Effector memory CD8-positive, alpha-beta T cell (primary cell): ENCODE measurements at regions not wholly inside any gene's neighbourhood (a gene's known extent, or its start where the extent isn't known, plus 50 kb on each side); places are given as distances from the start of the nearest gene placed in this dataset.
"Not testable (repeated sequence)": the region's sequence is repeated elsewhere in the genome, so short reads cannot be mapped to it uniquely, and the experiment has no call there.

ENCODE experiments used
- ATAC-seq: fragments of 150-1000 bp; cut with Tn5 transposase; replicated peaks from 2 replicates; pipeline ENCODE4 v1.10.0; 2021; ENCODE audit warnings: mild to moderate bottlenecking, moderate library complexity
- DNase-seq, 3 experiments: peaks; one replicate each; pipeline ENCODE4 v3.0.0; 2021
- H3K27ac Mint-ChIP-seq, 2 donors: one replicate each; pipeline ENCODE4 v1.8.0; 2022; ENCODE audit warnings: mild to moderate bottlenecking in 2 of 2, mixed read lengths in 2 of 2, moderate library complexity in 2 of 2
- H3K27me3 Mint-ChIP-seq, 2 donors: one replicate each; pipeline ENCODE4 v1.8.0; 2022; ENCODE audit warnings: mixed read lengths in 2 of 2
- H3K36me3 Mint-ChIP-seq: one replicate; pipeline ENCODE4 v1.8.0; 2022; ENCODE audit warnings: mild to moderate bottlenecking, moderate library complexity, mixed read lengths; ENCODE audit not compliant: insufficient read depth
- H3K4me1 Mint-ChIP-seq, 2 donors: one replicate each; pipeline ENCODE4 v1.8.0; 2022; ENCODE audit warnings: low read depth in 2 of 2, mixed read lengths in 2 of 2
- H3K4me3 Mint-ChIP-seq, 2 donors: one replicate each; pipeline ENCODE4 v1.8.0; 2022; ENCODE audit warnings: mild to moderate bottlenecking in 2 of 2, mixed read lengths in 2 of 2, moderate library complexity in 2 of 2
- H3K9me3 Mint-ChIP-seq, 2 donors: one replicate each; pipeline ENCODE4 v1.8.0; 2022; ENCODE audit warnings: mixed read lengths in 2 of 2

DNA sequence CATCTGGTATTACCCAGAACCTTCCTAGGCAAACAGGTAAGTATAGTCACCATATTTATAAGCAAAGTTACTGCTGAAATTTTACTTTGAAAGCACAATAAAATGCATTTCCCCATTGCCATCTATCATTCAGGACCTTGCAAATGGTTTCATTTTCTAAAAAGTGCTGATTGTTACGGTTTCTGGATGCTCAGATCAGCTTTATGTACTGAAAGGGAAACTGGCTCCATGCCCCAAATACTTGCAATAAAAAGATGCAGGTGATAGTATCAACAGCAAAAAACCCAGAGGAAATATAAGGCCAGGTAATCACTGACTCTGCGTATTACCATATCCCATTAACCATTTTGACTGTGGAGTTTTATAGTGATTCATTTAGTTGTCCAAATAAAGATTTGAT, 1150.7 kb upstream of the CRIM1 start:
- Mint-ChIP-seq H3K9me3 (peaks cover 0 to 8% of the 10 kb centered on the region in 2 donors), H3K4me3 (no peak overlapping the region), H3K4me1 (no peaks in the 10 kb centered on the region), H3K27me3 (no peaks in the 10 kb centered on the region), H3K36me3 (no peaks in the 10 kb centered on the region), H3K27ac (no peak overlapping the region)
- DNase-seq (no peak), ATAC-seq (no peak)

DNA sequence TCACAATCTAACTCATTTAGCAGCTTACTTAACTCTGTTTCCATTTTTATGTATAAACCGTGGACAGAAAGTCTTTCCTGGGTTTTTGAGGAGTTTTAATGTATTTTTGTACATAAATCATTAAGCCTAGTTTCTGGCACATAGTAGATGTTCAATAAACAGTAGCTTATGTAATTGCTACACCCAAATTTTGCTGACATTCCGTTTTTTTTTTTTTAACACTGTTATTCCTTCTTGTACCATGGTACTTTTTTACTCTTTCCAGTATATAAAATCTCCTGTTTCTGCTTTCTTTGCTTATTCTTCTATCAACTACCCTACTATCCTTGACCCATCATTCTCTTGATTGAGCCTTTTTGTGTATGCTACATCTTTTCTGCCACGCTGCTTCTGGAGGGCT, 1151.3 kb upstream of the CRIM1 start:
- Mint-ChIP-seq H3K27me3 (no peaks in the 10 kb centered on the region), H3K36me3 (no peaks in the 10 kb centered on the region), H3K27ac (no peak overlapping the region), H3K4me1 (no peaks in the 10 kb centered on the region), H3K4me3 (no peak overlapping the region), H3K9me3 (peaks cover 5 to 8% of the 10 kb centered on the region in 2 donors)
- ATAC-seq = no peak
- no peak for DNase-seq

DNA sequence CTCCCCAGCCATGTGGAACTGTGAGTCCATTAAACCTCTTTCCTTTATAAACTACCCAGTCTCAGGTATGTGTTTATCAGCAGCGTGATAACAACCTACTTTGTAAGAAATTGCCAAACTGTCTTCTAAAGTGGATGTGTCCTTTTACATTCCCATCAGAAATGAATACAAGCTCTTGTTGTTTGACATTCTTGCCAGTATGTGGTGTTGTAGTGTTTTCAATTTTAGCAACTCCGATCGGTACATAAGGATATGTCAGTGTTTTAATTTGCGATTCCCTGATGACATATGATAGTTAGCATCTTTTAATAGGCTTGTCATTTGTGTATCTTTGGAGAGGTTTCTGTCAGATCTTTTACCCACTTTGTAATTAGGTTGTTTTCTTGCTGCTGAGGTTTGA, 1156.3 kb upstream of the CRIM1 start:
- no peaks in the 10 kb centered on the region for H3K4me1 Mint-ChIP-seq
- H3K9me3 Mint-ChIP-seq = peaks cover 5 to 11% of the 10 kb centered on the region in 2 donors
- no peak for ATAC-seq
- no peaks in the 10 kb centered on the region for H3K36me3 Mint-ChIP-seq
- no peak overlapping the region for H3K27ac Mint-ChIP-seq
- no peak for DNase-seq
- H3K4me3 Mint-ChIP-seq = no peak overlapping the region
- H3K27me3 Mint-ChIP-seq = no peaks in the 10 kb centered on the region

DNA sequence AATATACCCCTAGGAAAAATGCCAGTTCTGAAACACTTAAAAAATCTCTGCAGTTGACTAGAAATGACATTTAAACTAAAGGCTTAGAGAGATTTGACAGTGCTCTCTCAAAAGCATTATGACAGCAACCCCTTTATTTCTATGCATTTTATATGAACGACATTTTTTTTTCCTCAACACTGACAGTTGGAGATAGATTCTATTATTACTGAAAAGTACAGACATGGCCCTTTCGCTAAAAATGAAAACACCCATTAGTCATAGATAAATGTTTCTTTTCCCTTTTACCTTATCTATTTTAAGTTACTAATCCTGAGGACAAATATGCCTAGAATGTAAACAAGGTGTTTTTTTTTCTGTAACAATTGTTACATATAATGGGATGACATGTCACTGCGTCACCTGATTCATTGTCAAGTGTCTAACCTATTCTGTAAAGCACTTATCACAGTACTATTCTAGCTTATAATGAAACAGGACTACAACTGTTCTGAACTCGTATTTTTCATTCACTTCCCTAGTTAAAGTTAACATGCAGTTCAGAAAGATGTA, 1169.6 kb upstream of the CRIM1 start:
- H3K9me3 Mint-ChIP-seq = peaks cover 0 to 8% of the 10 kb centered on the region in 2 donors
- H3K27me3 Mint-ChIP-seq = no peaks in the 10 kb centered on the region
- H3K4me3 Mint-ChIP-seq = no peak overlapping the region
- H3K27ac Mint-ChIP-seq = no peak overlapping the region
- H3K4me1 Mint-ChIP-seq = no peaks in the 10 kb centered on the region
- no peaks in the 10 kb centered on the region for H3K36me3 Mint-ChIP-seq
- DNase-seq (no peak), ATAC-seq (no peak)

DNA sequence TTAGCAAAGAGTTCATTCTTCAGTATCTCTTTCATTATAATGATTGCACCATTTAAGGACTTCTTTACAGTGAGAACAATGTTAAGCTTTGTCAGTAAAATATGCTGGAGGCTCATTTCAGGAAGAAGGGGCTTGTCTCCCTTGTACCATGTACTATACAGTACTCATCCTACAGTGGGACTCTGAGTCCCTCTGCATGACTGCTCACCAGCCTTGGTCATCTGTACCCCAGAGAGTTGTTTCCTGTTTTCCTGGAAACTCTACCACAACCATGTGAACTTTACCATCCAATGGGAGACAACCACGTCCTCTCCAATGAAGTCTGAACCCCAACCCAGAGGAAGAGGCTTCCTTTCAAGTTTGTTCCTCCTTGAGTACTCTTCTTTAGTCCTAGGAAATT, 1171.1 kb upstream of the CRIM1 start:
- H3K9me3 Mint-ChIP-seq = peaks cover 0 to 5% of the 10 kb centered on the region in 2 donors
- H3K27ac Mint-ChIP-seq = no peak overlapping the region
- DNase-seq = no peak
- no peaks in the 10 kb centered on the region for H3K27me3 Mint-ChIP-seq
- H3K4me3 Mint-ChIP-seq = no peak overlapping the region
- H3K36me3 Mint-ChIP-seq = no peaks in the 10 kb centered on the region
- ATAC-seq = no peak
- no peaks in the 10 kb centered on the region for H3K4me1 Mint-ChIP-seq

DNA sequence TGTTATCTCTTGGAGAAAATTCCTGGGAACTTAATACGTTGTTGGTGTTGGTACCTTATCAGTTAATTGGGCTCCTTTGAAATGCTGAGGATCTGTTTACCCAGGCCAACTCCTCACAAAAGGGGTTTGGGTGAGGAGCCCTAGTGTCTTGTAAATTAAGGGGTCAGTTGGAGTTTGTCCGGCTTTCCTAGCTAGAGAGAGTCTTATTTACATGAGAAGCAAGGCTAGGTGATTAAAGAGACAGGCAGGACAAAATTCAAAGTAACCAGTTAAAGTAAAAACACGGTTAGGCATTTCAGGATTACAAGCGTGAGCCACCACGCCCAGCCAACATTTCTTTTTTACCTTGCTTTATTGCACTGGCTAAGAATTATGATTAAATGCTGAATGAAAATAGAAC, 1178.9 kb upstream of the CRIM1 start:
- not testable (repeated sequence) for ATAC-seq, H3K4me1 Mint-ChIP-seq, H3K36me3 Mint-ChIP-seq, H3K9me3 Mint-ChIP-seq, H3K27ac Mint-ChIP-seq, H3K27me3 Mint-ChIP-seq, H3K4me3 Mint-ChIP-seq, DNase-seq

DNA sequence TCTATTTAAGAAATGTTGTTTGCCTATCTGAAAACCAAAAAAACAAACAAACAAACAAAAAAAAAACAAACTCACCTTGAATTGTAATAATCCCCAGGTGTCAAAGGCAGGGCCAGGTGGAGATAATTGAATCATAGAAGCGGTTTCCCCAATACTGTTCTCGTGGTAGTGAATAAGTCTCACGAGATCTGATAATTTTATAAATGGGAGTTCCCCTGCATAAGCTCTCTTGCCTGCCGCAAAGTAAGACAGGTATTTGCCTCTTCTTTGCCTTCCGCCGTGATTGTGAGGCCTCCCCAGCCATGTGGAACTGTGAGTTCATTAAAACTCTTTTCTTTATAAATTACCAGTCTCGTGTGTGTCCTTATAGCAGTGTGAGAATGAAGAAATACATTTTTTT, 1180.7 kb upstream of the CRIM1 start:
- Mint-ChIP-seq H3K4me3 (no peak overlapping the region), H3K36me3 (no peaks in the 10 kb centered on the region), H3K27me3 (no peaks in the 10 kb centered on the region), H3K4me1 (no peaks in the 10 kb centered on the region), H3K27ac (no peak overlapping the region), H3K9me3 (peaks cover 0 to 7% of the 10 kb centered on the region in 2 donors)
- DNase-seq (no peak), ATAC-seq (no peak)

DNA sequence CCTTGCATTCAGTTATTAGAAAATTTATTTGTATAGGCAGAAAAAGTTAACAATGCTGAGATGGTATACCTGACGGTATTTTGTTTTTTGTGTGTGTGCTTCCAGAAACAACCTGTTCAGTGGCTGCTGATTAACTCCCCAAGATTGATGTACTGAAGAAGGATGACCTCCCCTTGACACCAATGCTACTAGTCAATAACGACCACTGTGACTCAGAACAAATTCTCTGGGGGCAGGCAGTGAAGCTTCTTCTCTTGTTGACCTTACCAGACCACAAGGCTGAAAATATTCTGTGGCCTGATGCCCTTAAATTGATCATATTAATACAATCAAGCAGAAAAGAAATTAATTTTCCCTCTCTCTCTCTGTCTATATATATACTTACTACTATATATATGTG, 1182.9 kb upstream of the CRIM1 start:
- H3K9me3 Mint-ChIP-seq = no peaks in the 10 kb centered on the region
- no peaks in the 10 kb centered on the region for H3K36me3 Mint-ChIP-seq
- no peak overlapping the region for H3K27ac Mint-ChIP-seq
- no peak overlapping the region for H3K4me3 Mint-ChIP-seq
- H3K27me3 Mint-ChIP-seq = no peaks in the 10 kb centered on the region
- DNase-seq = no peak
- ATAC-seq = no peak
- H3K4me1 Mint-ChIP-seq = no peaks in the 10 kb centered on the region

DNA sequence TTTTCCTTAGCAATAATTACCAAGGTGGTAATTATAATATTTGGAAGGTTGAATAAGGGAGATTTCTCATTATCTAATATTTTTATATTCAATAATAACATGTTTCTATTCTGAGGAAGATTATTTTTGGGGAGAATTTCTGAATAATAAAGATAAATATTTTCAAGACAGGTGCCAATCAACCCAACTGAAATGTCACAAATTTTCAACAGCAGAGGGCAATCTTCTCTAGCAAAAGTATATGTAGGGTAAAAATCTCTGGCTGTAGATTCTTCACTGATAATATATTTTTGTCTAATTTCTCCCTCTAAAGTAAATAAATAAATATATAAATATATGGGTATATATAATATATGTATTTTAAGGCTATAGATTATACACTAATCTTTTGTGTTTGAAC, 1187.2 kb upstream of the CRIM1 start:
- H3K9me3 Mint-ChIP-seq = no peaks in the 10 kb centered on the region
- DNase-seq = no peak
- no peak overlapping the region for H3K4me3 Mint-ChIP-seq
- no peaks in the 10 kb centered on the region for H3K27me3 Mint-ChIP-seq
- no peaks in the 10 kb centered on the region for H3K36me3 Mint-ChIP-seq
- H3K4me1 Mint-ChIP-seq = no peaks in the 10 kb centered on the region
- ATAC-seq = no peak
- H3K27ac Mint-ChIP-seq = no peak overlapping the region

DNA sequence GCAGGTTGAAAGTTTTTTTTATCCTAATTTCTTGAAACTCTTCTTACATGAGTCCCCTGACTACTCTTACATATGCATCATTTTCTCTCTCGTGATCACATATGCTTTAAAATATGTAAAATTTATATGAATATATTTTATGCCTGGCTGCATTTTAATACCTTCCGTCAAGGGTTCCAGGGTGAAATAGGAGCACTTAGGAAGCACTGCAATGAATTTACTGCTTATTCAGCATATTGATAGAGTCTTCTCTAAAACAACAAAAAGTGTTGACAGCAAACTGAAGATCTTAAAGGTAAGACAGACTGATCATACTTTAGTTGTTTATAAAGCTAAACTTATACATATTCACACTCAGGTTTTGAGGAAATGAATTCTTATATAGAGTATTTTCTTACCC, 1191.6 kb upstream of the CRIM1 start:
- H3K27ac Mint-ChIP-seq = no peak overlapping the region
- H3K27me3 Mint-ChIP-seq = no peaks in the 10 kb centered on the region
- DNase-seq = no peak
- H3K4me1 Mint-ChIP-seq = no peaks in the 10 kb centered on the region
- no peaks in the 10 kb centered on the region for H3K36me3 Mint-ChIP-seq
- no peak for ATAC-seq
- H3K4me3 Mint-ChIP-seq = no peak overlapping the region
- H3K9me3 Mint-ChIP-seq = peaks cover 0 to 8% of the 10 kb centered on the region in 2 donors

DNA sequence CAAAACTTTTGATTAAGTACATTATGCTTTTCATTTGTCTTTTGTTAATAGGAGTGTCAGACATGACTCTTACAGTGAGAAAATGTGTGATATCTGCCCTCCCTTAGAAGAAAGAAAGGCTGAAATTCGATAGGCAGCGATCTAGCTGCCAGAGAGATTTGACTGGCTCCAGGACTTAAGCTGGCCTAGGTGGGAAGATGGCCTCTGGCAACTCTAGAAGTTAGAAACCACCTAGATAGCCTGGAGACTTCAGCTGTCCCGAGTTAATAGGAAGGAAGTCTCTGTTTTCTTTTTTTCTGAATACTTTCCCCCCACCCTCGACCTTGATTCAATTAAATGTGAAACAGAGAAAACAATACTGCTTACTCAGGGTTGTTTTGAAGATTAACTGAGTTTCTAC, 1194.7 kb upstream of the CRIM1 start:
- Mint-ChIP-seq H3K4me3 (no peak overlapping the region), H3K9me3 (peaks cover 0 to 8% of the 10 kb centered on the region in 2 donors), H3K4me1 (no peaks in the 10 kb centered on the region), H3K27ac (no peak overlapping the region), H3K36me3 (no peaks in the 10 kb centered on the region), H3K27me3 (no peaks in the 10 kb centered on the region)
- ATAC-seq = no peak
- DNase-seq = no peak

DNA sequence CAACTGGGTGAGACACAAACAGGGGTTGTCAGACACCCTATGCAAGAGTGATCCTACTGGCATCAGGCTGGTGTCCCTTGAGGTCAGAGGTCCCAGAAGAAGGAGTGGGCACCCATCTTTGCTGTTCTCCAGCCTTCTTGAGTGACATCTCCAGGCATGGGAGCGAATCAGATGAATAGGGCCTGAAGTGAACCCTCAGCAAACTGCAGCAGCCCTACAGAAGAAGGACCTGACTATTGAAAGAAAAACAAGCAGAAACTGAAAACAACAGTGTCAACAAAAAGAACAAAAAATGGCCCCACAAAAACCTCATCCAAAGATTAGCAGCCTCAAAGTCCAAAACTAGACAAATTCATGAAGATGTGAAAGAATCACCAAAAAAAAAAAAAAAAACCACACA, 1229.7 kb upstream of the CRIM1 start:
- no peak for DNase-seq
- Mint-ChIP-seq H3K4me1 (no peaks in the 10 kb centered on the region), H3K36me3 (peaks cover 3% of the 10 kb centered on the region), H3K27me3 (no peaks in the 10 kb centered on the region), H3K4me3 (no peak overlapping the region), H3K9me3 (peaks cover 9 to 22% of the 10 kb centered on the region in 2 donors), H3K27ac (no peak overlapping the region)
- ATAC-seq = no peak

DNA sequence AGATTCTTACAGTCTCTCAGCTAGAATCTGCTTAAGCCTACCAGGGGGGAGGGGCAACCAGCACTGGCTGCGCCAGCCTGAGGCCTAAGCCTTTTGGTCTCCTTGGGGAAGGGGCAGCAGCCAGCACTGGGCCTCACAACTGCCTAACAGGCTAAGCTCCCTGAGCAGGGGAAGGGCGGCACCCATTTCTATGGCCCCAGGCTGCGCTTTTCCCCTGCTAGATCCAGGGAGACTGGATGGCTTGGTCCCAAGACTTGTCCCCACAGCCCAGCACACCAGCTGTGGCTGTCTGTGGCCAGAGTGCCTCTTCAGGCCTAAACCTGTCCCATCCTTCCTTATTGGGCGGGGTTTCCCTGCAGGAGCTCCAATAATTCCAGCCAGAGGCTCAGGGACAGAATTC, 1230.3 kb upstream of the CRIM1 start:
- Mint-ChIP-seq H3K4me3 (no peak overlapping the region), H3K4me1 (no peaks in the 10 kb centered on the region), H3K9me3 (peaks cover 9 to 22% of the 10 kb centered on the region in 2 donors), H3K36me3 (peaks cover 3% of the 10 kb centered on the region), H3K27me3 (no peaks in the 10 kb centered on the region), H3K27ac (no peak overlapping the region)
- ATAC-seq (no peak), DNase-seq (no peak)

DNA sequence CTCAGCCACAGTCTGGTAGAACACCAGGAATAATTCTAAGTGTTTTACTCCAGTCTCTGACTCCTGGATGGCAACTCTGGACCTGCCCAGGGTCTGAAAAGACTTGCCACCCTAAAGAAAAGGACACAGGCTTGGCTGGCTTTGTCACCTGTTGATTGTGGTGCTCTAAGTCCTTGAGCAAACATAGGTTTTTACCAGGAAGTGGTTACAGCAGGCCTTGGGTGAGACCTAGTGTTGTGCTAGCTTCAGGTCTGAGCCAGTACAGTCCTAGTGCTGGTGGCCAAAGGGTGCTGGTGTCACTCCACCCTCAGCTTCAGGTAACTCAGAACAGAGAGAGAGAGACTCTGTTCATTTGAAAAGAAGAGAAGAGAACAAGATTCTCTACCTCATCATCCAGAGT, 1239.4 kb upstream of the CRIM1 start:
- Mint-ChIP-seq H3K27ac (no peak overlapping the region), H3K36me3 (no peaks in the 10 kb centered on the region), H3K4me1 (no peaks in the 10 kb centered on the region), H3K9me3 (peaks cover 3 to 8% of the 10 kb centered on the region in 2 donors), H3K4me3 (no peak overlapping the region), H3K27me3 (no peaks in the 10 kb centered on the region)
- ATAC-seq = no peak
- DNase-seq = no peak

DNA sequence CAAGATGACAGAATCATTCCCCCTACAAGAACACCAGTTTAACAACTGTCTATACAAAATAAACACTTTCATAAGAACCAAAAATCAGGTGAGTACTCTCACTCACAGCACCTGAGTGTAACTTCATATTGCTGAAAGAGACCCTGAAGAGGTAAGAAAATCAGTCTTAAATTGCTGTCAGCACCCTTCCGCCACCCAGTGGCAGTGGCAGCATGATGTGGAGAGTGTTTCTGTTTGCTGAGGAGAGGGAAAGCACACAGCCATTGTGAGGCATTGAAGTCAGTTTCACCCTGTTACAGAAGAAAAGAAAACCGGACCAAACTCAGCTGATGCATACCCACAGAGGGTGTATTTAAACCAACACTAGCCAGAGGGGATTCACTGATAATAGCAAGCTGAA, 1240.8 kb upstream of the CRIM1 start:
- Mint-ChIP-seq H3K4me1 (no peaks in the 10 kb centered on the region), H3K4me3 (no peak overlapping the region), H3K9me3 (peaks cover 3 to 8% of the 10 kb centered on the region in 2 donors), H3K36me3 (no peaks in the 10 kb centered on the region), H3K27ac (no peak overlapping the region), H3K27me3 (no peaks in the 10 kb centered on the region)
- no peak for DNase-seq
- ATAC-seq = no peak
